H1 (cell line): ENCODE measurements at regions not wholly inside any gene's neighbourhood (a gene's known extent, or its start where the extent isn't known, plus 50 kb on each side); places are given as distances from the start of the nearest gene placed in this dataset.

Source experiments
- CTCF ChIA-PET: fragments of 300-600 bp; sonication (Branson Sonifier 250); formaldehyde crosslinking; loops from one replicate; lab custom pipeline; 2021; ENCODE audit not compliant: partially characterized antibody; lab: Charles Lee
- POLR2A ChIA-PET: fragments of 300-600 bp; sonication (Branson Sonifier 250); formaldehyde crosslinking; loops from one replicate; lab custom pipeline; 2021; ENCODE audit warnings: inconsistent platforms; ENCODE audit not compliant: partially characterized antibody; lab: Charles Lee
- DNase-seq, 2 experiments: peaks; one replicate each; pipeline versions ENCODE4 v3.0.0 to v3.0.0-alpha.2; 2010 to 2022; ENCODE audit warnings: low spot score in 2 of 2, low read depth in 1 of 2, mixed read lengths in 1 of 2
- FAIRE-seq: peaks from 2 replicates; lab custom pipeline; 2011; peaks lifted over from hg19 to GRCh38; lab: Jason Lieb, UNC
- H2AFZ ChIP-seq: 2 replicates; pipeline ENCODE4 v1.8.1; 2012; ENCODE audit warnings: low read length, inconsistent platforms
- H2AK5ac ChIP-seq: 2 replicates; pipeline ENCODE4 v1.6.1; 2013; ENCODE audit warnings: low read depth, low read length
- H2BK120ac ChIP-seq: replicated peaks from 2 replicates; pipeline ENCODE3; 2013; ENCODE audit warnings: low read depth, low read length, inconsistent platforms
- H2BK12ac ChIP-seq: 2 replicates; pipeline ENCODE4 v1.6.1; 2013; ENCODE audit warnings: low read depth, low read length
- H2BK15ac ChIP-seq: 2 replicates; pipeline ENCODE4 v1.6.1; 2013; ENCODE audit warnings: low read length
- H2BK20ac ChIP-seq: 2 replicates; pipeline ENCODE4 v1.6.1; 2013; ENCODE audit warnings: low read length
- H2BK5ac ChIP-seq: 2 replicates; pipeline ENCODE4 v1.6.1; 2013; ENCODE audit warnings: low read depth, low read length
- H3K14ac ChIP-seq: 2 replicates; pipeline ENCODE4 v1.6.1; 2013; ENCODE audit warnings: inconsistent platforms; ENCODE audit not compliant: insufficient read length
- H3K18ac ChIP-seq: 2 replicates; pipeline ENCODE4 v1.6.1; 2013; ENCODE audit warnings: low read length; ENCODE audit errors: extremely low read depth
- H3K23ac ChIP-seq: 2 replicates; pipeline ENCODE4 v1.6.1; 2013; ENCODE audit warnings: inconsistent platforms; ENCODE audit not compliant: insufficient read length
- H3K23me2 ChIP-seq: 2 replicates; pipeline ENCODE4 v1.6.1; 2013; ENCODE audit warnings: low read depth, low read length
- H3K27ac ChIP-seq: 2 replicates; pipeline ENCODE4 v1.6.1; 2011; ENCODE audit warnings: low read depth, low read length, inconsistent platforms
- H3K27me3 ChIP-seq, 4 experiments: replicated peaks in 1 of 4; 1 replicate in 1 of 4; 2 replicates in 3 of 4; pipeline versions ENCODE4 v1.6.1 to v1.8.1; 2011 to 2013; ENCODE audit warnings: low read length in 3 of 4, mild to moderate bottlenecking in 3 of 4, inconsistent platforms in 2 of 4, mixed read lengths in 2 of 4, moderate library complexity in 1 of 4; ENCODE audit not compliant: control insufficient read depth in 3 of 4, insufficient read depth in 3 of 4; ENCODE audit errors: extremely low read depth in 1 of 4
- H3K36me3 ChIP-seq, 4 experiments: 2 replicates each; pipeline versions ENCODE4 v1.6.1 to v1.8.1; 2011 to 2013; ENCODE audit warnings: mild to moderate bottlenecking in 4 of 4, low read length in 3 of 4, moderate library complexity in 2 of 4, control low read depth in 1 of 4, inconsistent platforms in 1 of 4; ENCODE audit not compliant: insufficient read depth in 4 of 4, control insufficient read depth in 2 of 4
- H3K4ac ChIP-seq: replicated peaks from 2 replicates; pipeline ENCODE3; 2013; ENCODE audit warnings: low read length, low read depth, mixed read lengths, inconsistent platforms; ENCODE audit not compliant: insufficient read length
- H3K4me1 ChIP-seq, 4 experiments: replicated peaks in 1 of 4; 1 replicate in 1 of 4; 2 replicates in 3 of 4; pipeline versions ENCODE4 v1.6.1 to v1.8.1; 2011 to 2013; ENCODE audit warnings: low read length in 3 of 4, inconsistent platforms in 2 of 4, mixed read lengths in 1 of 4; ENCODE audit not compliant: insufficient read depth in 4 of 4, control insufficient read depth in 3 of 4
- H3K4me2 ChIP-seq, 2 experiments: 2 replicates each; pipeline versions ENCODE4 v1.6.1 to v1.8.1; 2011 to 2013; ENCODE audit warnings: low read depth in 2 of 2, low read length in 2 of 2, control low read depth in 1 of 2, inconsistent platforms in 1 of 2, mild to moderate bottlenecking in 1 of 2; ENCODE audit not compliant: insufficient read depth in 1 of 2
- H3K4me3 ChIP-seq, 4 experiments: fragments of 200-600, 300-600 bp in 1 of 4; sonication (generic), shearing (Covaris generic), sonication (Bioruptor Twin) in 1 of 4; 2 replicates each; pipeline versions ENCODE4 v1.5.1 to v1.8.1; 2011 to 2016; ENCODE audit warnings: low read length in 4 of 4, low read depth in 3 of 4, control low read depth in 2 of 4, inconsistent platforms in 2 of 4, mild to moderate bottlenecking in 2 of 4, mixed read lengths in 1 of 4, moderate library complexity in 1 of 4; ENCODE audit not compliant: insufficient read depth in 2 of 4; ENCODE audit errors: extremely low read depth in 1 of 4
- H3K56ac ChIP-seq: replicated peaks from 2 replicates; pipeline ENCODE3; 2013; ENCODE audit warnings: low read depth, mild to moderate bottlenecking, mixed read lengths, low read length, inconsistent platforms; ENCODE audit not compliant: insufficient read length
- H3K79me1 ChIP-seq: 2 replicates; pipeline ENCODE4 v1.6.1; 2013; ENCODE audit warnings: low read depth, low read length, control low read depth
- H3K79me2 ChIP-seq, 2 experiments: 2 replicates each; pipeline versions ENCODE4 v1.6.1 to v1.8.1; 2012 to 2013; ENCODE audit warnings: low read length in 2 of 2, mild to moderate bottlenecking in 2 of 2, inconsistent platforms in 1 of 2; ENCODE audit not compliant: insufficient read depth in 2 of 2, control insufficient read depth in 1 of 2
- H3K9ac ChIP-seq, 4 experiments: replicated peaks in 1 of 4; 1 replicate in 1 of 4; 2 replicates in 3 of 4; pipeline versions ENCODE4 v1.6.1 to v1.8.1; 2011 to 2013; ENCODE audit warnings: low read depth in 3 of 4, low read length in 3 of 4, control low read depth in 2 of 4, mild to moderate bottlenecking in 2 of 4, moderate library complexity in 2 of 4, inconsistent platforms in 1 of 4; ENCODE audit errors: extremely low read depth in 1 of 4
- H3K9me3 ChIP-seq, 2 experiments: 2 replicates each; pipeline versions ENCODE4 v1.6.1 to v1.8.1; 2012 to 2013; ENCODE audit warnings: mild to moderate bottlenecking in 2 of 2, moderate library complexity in 2 of 2, control low read depth in 1 of 2, inconsistent platforms in 1 of 2, low read depth in 1 of 2, low read length in 1 of 2, mixed read lengths in 1 of 2; ENCODE audit not compliant: insufficient read depth in 2 of 2
- H4K20me1 ChIP-seq, 2 experiments: replicated peaks in 1 of 2; 2 replicates each; pipeline versions ENCODE3 to v1.8.1; 2011 to 2013; ENCODE audit warnings: inconsistent platforms in 2 of 2, low read length in 2 of 2, mild to moderate bottlenecking in 1 of 2; ENCODE audit not compliant: insufficient read depth in 2 of 2, control insufficient read depth in 1 of 2
- H4K5ac ChIP-seq: 2 replicates; pipeline ENCODE4 v1.6.1; 2013; ENCODE audit warnings: low read length, low read depth, mixed read lengths, inconsistent platforms; ENCODE audit not compliant: insufficient read length
- H4K8ac ChIP-seq: 2 replicates; pipeline ENCODE4 v1.8.0; 2013; ENCODE audit warnings: mild to moderate bottlenecking, moderate library complexity, low read length, inconsistent platforms; ENCODE audit not compliant: insufficient read depth; ENCODE audit errors: extremely low read depth
- H4K91ac ChIP-seq: replicated peaks from 2 replicates; pipeline ENCODE3; 2013; ENCODE audit warnings: low read length, mixed read lengths, inconsistent platforms; ENCODE audit not compliant: insufficient read length
- CBX8 ChIP-seq: fragments of 300-800, 300-1000 bp; sonication (generic); IDR thresholded peaks from 2 replicates; pipeline ENCODE4 v1.7.1; 2016; ENCODE audit warnings: low read depth, low read length, borderline replicate concordance
- CEBPB ChIP-seq: IDR thresholded peaks from 2 replicates; pipeline ENCODE4 v1.6.1; 2012; ENCODE audit warnings: low read depth, low read length
- GTF2F1 ChIP-seq: IDR thresholded peaks from 2 replicates; pipeline ENCODE4 v1.6.1; 2012; ENCODE audit warnings: low read depth, low read length, improper control_type of control experiment, borderline replicate concordance
- JUND ChIP-seq: IDR thresholded peaks from 2 replicates; pipeline ENCODE4 v1.6.1; 2011; ENCODE audit warnings: mild to moderate bottlenecking, improper control_type of control experiment, low read length
- KDM5A ChIP-seq: fragments of 200-600 bp; IDR thresholded peaks from 2 replicates; pipeline ENCODE4 v1.7.1; 2012; ENCODE audit warnings: mild to moderate bottlenecking, low read length, inconsistent platforms, mixed read lengths
- MAX ChIP-seq: IDR thresholded peaks from 2 replicates; pipeline ENCODE4 v1.6.1; 2012; ENCODE audit warnings: inconsistent platforms
- NANOG ChIP-seq: IDR thresholded peaks from 2 replicates; pipeline ENCODE4 v1.6.1; 2011; ENCODE audit warnings: low read length, low read depth, mild to moderate bottlenecking, inconsistent platforms; ENCODE audit not compliant: insufficient read depth, poor library complexity, severe bottlenecking
- POLR2A ChIP-seq, 2 experiments: IDR thresholded peaks; 1 replicate in 1 of 2; 2 replicates in 1 of 2; pipeline ENCODE4 v1.6.1; 2011; ENCODE audit warnings: low read depth in 2 of 2, low read length in 2 of 2, mild to moderate bottlenecking in 2 of 2; ENCODE audit errors: control extremely low read depth in 1 of 2
- RAD21 ChIP-seq, 2 experiments: IDR thresholded peaks in 1 of 2; conservative IDR thresholded peaks in 1 of 2; 2 replicates each; pipeline ENCODE4 v1.6.1; 2011; ENCODE audit warnings: low read depth in 2 of 2, low read length in 2 of 2, improper control_type of control experiment in 1 of 2, inconsistent platforms in 1 of 2, mild to moderate bottlenecking in 1 of 2, moderate library complexity in 1 of 2
- SAP30 ChIP-seq: fragments of 300-600 bp; sonication (generic); IDR thresholded peaks from 2 replicates; pipeline ENCODE4 v1.7.1; 2012; ENCODE audit warnings: low read length, moderate library complexity, mild to moderate bottlenecking, inconsistent platforms; ENCODE audit not compliant: insufficient read depth, insufficient replicate concordance
- SRF ChIP-seq: IDR thresholded peaks from 2 replicates; pipeline ENCODE4 v1.6.1; 2011; ENCODE audit warnings: mild to moderate bottlenecking, low read depth, low read length, moderate library complexity
- TAF1 ChIP-seq: IDR thresholded peaks from 2 replicates; pipeline ENCODE4 v1.6.1; 2011; ENCODE audit warnings: mild to moderate bottlenecking, low read depth, low read length
- TEAD4 ChIP-seq: IDR thresholded peaks from 2 replicates; pipeline ENCODE4 v1.6.1; 2012; ENCODE audit warnings: low read depth, low read length, inconsistent platforms, mixed read lengths
- ZNF274 ChIP-seq: IDR thresholded peaks from 2 replicates; pipeline ENCODE4 v1.7.0; 2012; ENCODE audit warnings: low read length, borderline replicate concordance; ENCODE audit errors: extremely low read depth
- WGBS, 2 experiments: shearing (Covaris generic) in 1 of 2; methylation state at CpG; one replicate each; pipeline versions ENCODE4 v1.1.6 to v1.1.7; 2013 to 2015; ENCODE audit warnings: low lambda C conversion rate in 2 of 2, mixed read lengths in 2 of 2, inconsistent platforms in 1 of 2, low coverage in 1 of 2, missing lambda C conversion rate in 1 of 2; ENCODE audit not compliant: insufficient replicate concordance in 2 of 2, insufficient coverage in 1 of 2, insufficient read length in 1 of 2; ENCODE audit errors: extremely low coverage in 1 of 2, missing lambda C conversion rate in 1 of 2; 5-methylcytosine and 5-hydroxymethylcytosine counted together

- DNase-seq (no peak), FAIRE-seq (no peak)
- Histone ChIP-seq H4K8ac (no peak overlapping the region), H3K9me3 (no peaks in the 10 kb centered on the region), H2BK5ac (no peak overlapping the region), H3K14ac (no peak overlapping the region), H3K27ac (no peak overlapping the region), H3K27me3 (no peaks in the 10 kb centered on the region), H3K4me3 (no peak overlapping the region), H2AFZ (peak overlapping the region; percentile 76), H3K4ac (no peak overlapping the region), H3K56ac (no peak overlapping the region), H3K4me1 (no peaks in the 10 kb centered on the region), H3K23me2 (no peaks in the 10 kb centered on the region), H2BK20ac (no peak overlapping the region), H3K79me1 (no peaks in the 10 kb centered on the region), H4K5ac (no peak overlapping the region), H3K9ac (no peak overlapping the region), H4K91ac (no peak overlapping the region), H2BK12ac (no peak overlapping the region), H2BK120ac (no peak overlapping the region), H2BK15ac (no peak overlapping the region), H3K18ac (no peak overlapping the region), H3K4me2 (no peak overlapping the region), H2AK5ac (no peak overlapping the region), H3K36me3 (no peaks in the 10 kb centered on the region), H3K23ac (no peak overlapping the region), H4K20me1 (no peaks in the 10 kb centered on the region), H3K79me2 (no peaks in the 10 kb centered on the region)
- WGBS, 2 experiments, result 96% methylated on average over 3 of the region's 3 CpGs; no CpG with 5 or more reads in 1 of the 2 experiments
- no peak for TF ChIP-seq KDM5A
- no peak for TF ChIP-seq CEBPB
- no peak for TF ChIP-seq NANOG
- no peak for TF ChIP-seq SRF
- no peak for TF ChIP-seq TAF1
- TF ChIP-seq RAD21 (IDR thresholded peaks at IDR 0.05 in 1 of 2, conservative IDR thresholded peaks at IDR 0.05 in 1 of 2; ENCODE audit: low read depth in 2 of 2, low read length in 2 of 2), result no peak
- TF ChIP-seq TEAD4, result no peak
- no peak for TF ChIP-seq GTF2F1
- no peak for TF ChIP-seq CBX8
- TF ChIP-seq ZNF274, result no peak
- TF ChIP-seq JUND, result no peak
- TF ChIP-seq POLR2A (IDR thresholded peaks at IDR 0.05; ENCODE audit: control extremely low read depth in 1 of 2, low read depth in 2 of 2, low read length in 2 of 2), result no peak
- no peak for TF ChIP-seq SAP30
- no peak for TF ChIP-seq MAX
- ChIA-PET CTCF (interaction anchor here (0.6 to 0.9 kb wide), 4 partner anchors 443 to 1410 kb away, joined by 3 to 4 read pairs (median 3); no protein-coding TSS in a partner anchor), POLR2A (no interaction called here)
Measured at GRCh38 chr7:137130751-137131158, 212.8 kb downstream of the PTN start.
